Testis (tissue), 2 donors: ENCODE measurements at regions not wholly inside any gene's neighbourhood (a gene's known extent, or its start where the extent isn't known, plus 50 kb on each side); places are given as distances from the start of the nearest gene placed in this dataset.
A peak's percentile ranks its signal among the peaks of the same experiment; 100 is the strongest.
"Not testable (repeated sequence)": the region's sequence is repeated elsewhere in the genome, so short reads cannot be mapped to it uniquely, and the experiment has no call there.

Source experiments
- DNase-seq: peaks from one replicate; pipeline ENCODE4 v3.0.0-alpha.2; 2019
- H3K27ac ChIP-seq, 2 donors: fragments of 200-600 bp; sonication (generic); one replicate each; pipeline ENCODE4 v1.5.1; 2019
- H3K27me3 ChIP-seq: fragments of 200-600 bp; sonication (generic); one replicate; pipeline ENCODE4 v1.5.1; 2019
- H3K36me3 ChIP-seq: fragments of 200-600 bp; sonication (generic); one replicate; pipeline ENCODE4 v1.5.1; 2017; ENCODE audit warnings: low read depth; ENCODE audit errors: missing control alignments
- H3K4me1 ChIP-seq: fragments of 200-600 bp; sonication (generic); one replicate; pipeline ENCODE4 v1.5.1; 2019
- H3K4me3 ChIP-seq, 2 donors: fragments of 200-600 bp; sonication (generic); one replicate each; pipeline ENCODE4 v1.5.1; 2017 to 2019
- H3K9me3 ChIP-seq: fragments of 200-600 bp; sonication (generic); one replicate; pipeline ENCODE4 v1.5.1; 2017
- POLR2A ChIP-seq: fragments of 450-650 bp; IDR thresholded peaks from one replicate; pipeline ENCODE4 v1.6.1; 2017; ENCODE audit warnings: antibody characterized with exemption, mild to moderate bottlenecking, moderate library complexity
- WGBS, 2 donors: methylation state at CpG; one replicate each; pipeline ENCODE4 v1.1.5; 2018; 5-methylcytosine and 5-hydroxymethylcytosine counted together
- intact Hi-C: fragments of 100-400 bp; cut with DNase I; formaldehyde crosslinking; loops from one replicate; pipeline ENCODE4 v1.15.1; 2023; ENCODE audit warnings: low total_unique reads
- TF ChIP-seq, protein P1 (sequence below), 3 experiments: fragments of 450-650 bp in 2 of 3; fragments of 200-600 bp in 1 of 3; sonication (generic) in 1 of 3; IDR thresholded peaks; one replicate each; pipeline ENCODE4 v1.5.1; 2016 to 2019; ENCODE audit warnings: antibody characterized with exemption in 3 of 3, mild to moderate bottlenecking in 2 of 3, moderate library complexity in 1 of 3

DNA sequence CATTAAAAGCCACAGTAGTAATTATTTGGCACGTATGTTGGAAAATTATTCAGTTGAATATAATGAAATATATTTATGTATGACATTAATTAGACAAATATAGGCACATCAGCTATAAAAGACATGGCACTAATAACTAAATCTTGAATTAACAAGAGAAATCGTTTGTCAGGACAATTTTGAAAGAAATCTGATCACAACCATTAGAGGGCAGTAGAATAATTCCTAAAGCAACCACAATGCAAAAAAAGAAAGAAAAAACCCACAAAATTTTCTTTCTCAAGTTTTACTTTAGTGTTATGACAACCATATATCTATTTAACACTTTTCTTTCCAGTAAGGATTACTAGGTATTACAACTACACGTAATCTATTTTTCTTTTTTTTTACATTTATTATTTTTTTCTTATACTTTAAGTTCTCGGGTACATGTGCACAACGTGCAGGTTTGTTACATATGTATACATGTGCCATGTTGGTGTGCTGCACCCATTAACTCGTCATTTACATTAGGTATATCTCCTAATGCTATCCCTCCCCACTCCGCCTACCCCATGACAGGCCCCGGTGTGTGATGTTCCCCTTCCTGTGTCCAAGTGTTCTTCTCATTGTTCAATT lies 126.8 kb upstream of the STK17B start:
- H3K4me1 ChIP-seq, H3K27ac ChIP-seq, H3K27me3 ChIP-seq, H3K4me3 ChIP-seq, H3K36me3 ChIP-seq, intact Hi-C loops, H3K9me3 ChIP-seq, DNase-seq: not testable (repeated sequence)
- TF ChIP-seq, protein P1, sequence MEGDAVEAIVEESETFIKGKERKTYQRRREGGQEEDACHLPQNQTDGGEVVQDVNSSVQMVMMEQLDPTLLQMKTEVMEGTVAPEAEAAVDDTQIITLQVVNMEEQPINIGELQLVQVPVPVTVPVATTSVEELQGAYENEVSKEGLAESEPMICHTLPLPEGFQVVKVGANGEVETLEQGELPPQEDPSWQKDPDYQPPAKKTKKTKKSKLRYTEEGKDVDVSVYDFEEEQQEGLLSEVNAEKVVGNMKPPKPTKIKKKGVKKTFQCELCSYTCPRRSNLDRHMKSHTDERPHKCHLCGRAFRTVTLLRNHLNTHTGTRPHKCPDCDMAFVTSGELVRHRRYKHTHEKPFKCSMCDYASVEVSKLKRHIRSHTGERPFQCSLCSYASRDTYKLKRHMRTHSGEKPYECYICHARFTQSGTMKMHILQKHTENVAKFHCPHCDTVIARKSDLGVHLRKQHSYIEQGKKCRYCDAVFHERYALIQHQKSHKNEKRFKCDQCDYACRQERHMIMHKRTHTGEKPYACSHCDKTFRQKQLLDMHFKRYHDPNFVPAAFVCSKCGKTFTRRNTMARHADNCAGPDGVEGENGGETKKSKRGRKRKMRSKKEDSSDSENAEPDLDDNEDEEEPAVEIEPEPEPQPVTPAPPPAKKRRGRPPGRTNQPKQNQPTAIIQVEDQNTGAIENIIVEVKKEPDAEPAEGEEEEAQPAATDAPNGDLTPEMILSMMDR (IDR thresholded peaks at IDR 0.05), result peak; percentile 12 to 67 (median 14)
- WGBS, 2 donors, result 61 to 62% methylated on average over 8 of the region's 8 CpGs

DNA sequence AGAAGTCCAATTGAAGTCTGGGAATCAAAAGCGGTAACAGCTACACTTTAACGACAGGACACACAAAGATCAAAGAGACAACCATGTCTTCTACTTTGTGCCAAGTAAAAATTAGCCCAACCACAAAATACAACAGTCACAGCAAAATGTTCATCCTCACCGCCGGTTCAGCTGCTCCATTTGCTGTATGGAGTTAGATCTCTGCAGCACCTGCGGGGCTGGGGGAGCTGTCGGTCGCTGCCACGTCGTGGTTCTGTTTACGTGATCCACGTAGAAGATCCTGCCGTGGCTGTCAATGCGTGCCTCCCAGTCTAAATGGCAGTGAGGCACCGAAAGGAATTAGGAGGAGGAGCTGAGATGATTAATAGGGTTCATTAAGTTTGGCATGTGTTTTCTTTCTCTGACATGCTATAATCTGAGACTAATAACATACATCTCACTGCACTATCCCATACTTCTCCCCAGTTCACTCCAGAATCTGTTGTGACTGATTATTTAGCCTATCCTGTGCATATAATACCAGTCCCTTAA lies 136.5 kb upstream of the STK17B start:
- Histone ChIP-seq H3K27ac (no peak overlapping the region), H3K9me3 (no peaks in the 10 kb centered on the region), H3K36me3 (no peaks in the 10 kb centered on the region), H3K4me3 (no peak overlapping the region), H3K4me1 (peaks cover 10% of the 10 kb centered on the region), H3K27me3 (no peaks in the 10 kb centered on the region)
- intact Hi-C loops, result no loop called here
- WGBS, 2 donors, result 90 to 95% methylated on average over 14 of the region's 14 CpGs
- TF ChIP-seq, protein P1 (IDR thresholded peaks at IDR 0.05), result no peak
- no peak for TF ChIP-seq POLR2A
- DNase-seq, result no peak

DNA sequence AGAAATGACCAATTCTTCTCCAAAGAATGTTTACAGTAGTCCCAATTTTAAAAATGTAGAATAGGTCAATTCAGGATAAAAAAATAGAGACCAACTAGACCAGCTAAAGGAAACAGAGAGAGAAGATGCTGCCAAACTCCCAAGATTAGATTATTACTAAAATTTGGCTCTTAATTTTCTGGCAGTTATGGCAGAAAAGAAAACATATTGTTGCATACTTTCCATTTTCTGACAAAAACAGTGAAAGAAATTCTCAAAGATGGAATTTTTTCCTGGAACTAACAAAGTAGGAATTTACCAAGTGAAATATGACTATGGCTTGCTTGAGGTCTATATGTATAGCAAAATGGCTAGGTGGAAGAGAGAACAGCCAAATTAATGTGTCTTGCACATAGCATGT lies 138.3 kb upstream of the STK17B start:
- H3K27ac ChIP-seq, result no peak overlapping the region
- no peak for TF ChIP-seq POLR2A
- TF ChIP-seq, protein P1 (IDR thresholded peaks at IDR 0.05), result no peak
- no peaks in the 10 kb centered on the region for H3K36me3 ChIP-seq
- H3K27me3 ChIP-seq, result no peaks in the 10 kb centered on the region
- peaks cover 10% of the 10 kb centered on the region for H3K4me1 ChIP-seq
- H3K9me3 ChIP-seq, result no peaks in the 10 kb centered on the region
- no peak overlapping the region for H3K4me3 ChIP-seq
- intact Hi-C loops, result no loop called here
- DNase-seq, result no peak

DNA sequence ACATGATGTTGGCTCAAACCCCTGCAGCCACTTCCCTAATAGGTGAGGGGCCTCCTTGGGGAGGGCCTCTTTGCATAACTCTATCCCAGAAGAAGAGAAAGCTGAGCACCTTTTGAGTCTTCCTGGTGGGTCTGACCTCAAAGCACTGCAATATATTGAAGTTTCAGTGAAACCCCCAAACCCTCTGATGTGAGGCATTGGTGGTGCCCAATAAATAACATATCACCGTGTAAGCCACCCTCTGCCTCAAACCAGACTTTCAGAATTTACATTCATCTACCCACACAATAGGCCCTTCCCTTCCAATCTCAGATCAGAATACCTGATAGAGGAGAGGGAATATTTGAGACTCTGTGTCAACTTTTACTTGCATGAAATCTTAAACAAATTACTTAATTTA lies 142.8 kb upstream of the STK17B start:
- H3K27ac ChIP-seq, result no peak overlapping the region
- intact Hi-C loops, result no loop called here
- whole genome bisulfite sequencing, 2 donors, result 75 to 95% methylated on average over 1 of the region's 1 CpG
- no peaks in the 10 kb centered on the region for H3K27me3 ChIP-seq
- TF ChIP-seq, protein P1 (IDR thresholded peaks at IDR 0.05), result no peak
- no peak for TF ChIP-seq POLR2A
- peaks cover 8% of the 10 kb centered on the region for H3K4me1 ChIP-seq
- H3K4me3 ChIP-seq, result no peak overlapping the region
- H3K36me3 ChIP-seq, result no peaks in the 10 kb centered on the region
- no peaks in the 10 kb centered on the region for H3K9me3 ChIP-seq
- DNase-seq, result no peak

DNA sequence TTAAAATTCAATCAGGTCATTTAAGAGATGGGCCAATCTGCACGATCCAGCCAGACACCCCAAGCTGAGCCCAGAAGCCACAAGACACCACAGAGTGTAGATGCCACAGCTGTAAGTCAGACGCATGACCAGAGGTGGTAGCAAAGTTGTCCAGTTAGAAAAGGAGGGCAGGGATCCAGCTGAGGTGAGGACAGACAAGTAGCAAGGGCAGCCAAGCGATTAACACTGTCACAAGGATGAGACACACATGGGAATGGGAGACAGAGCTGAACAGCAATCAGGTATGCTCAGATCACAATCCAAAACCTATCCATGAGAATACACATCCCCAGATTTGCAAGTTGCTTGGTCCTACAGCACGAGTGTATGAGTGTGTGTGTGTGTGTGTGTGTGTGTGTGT lies 143.4 kb upstream of the STK17B start:
- H3K27ac ChIP-seq, result no peak overlapping the region
- no peak for TF ChIP-seq POLR2A
- TF ChIP-seq, protein P1 (IDR thresholded peaks at IDR 0.05), result no peak
- intact Hi-C loops, result no loop called here
- H3K27me3 ChIP-seq, result no peaks in the 10 kb centered on the region
- DNase-seq, result no peak
- 87 to 88% methylated on average over 4 of the region's 4 CpGs for WGBS, 2 donors
- H3K36me3 ChIP-seq, result no peaks in the 10 kb centered on the region
- H3K4me1 ChIP-seq, result peaks cover 4% of the 10 kb centered on the region
- H3K9me3 ChIP-seq, result no peaks in the 10 kb centered on the region
- no peak overlapping the region for H3K4me3 ChIP-seq
